ENCODE measurements at regions not wholly inside any gene's neighbourhood (a gene's known extent, or its start where the extent isn't known, plus 50 kb on each side); places are given as distances from the start of the nearest gene placed in this dataset.

GRCh38 chr3:158961471-158961870 is 159.6 kb downstream of the MFSD1 start:
- TF ChIP-seq POLR2AphosphoS5 (IDR thresholded peaks at IDR 0.05; ENCODE audit: low read depth, low read length) (no peak), FOSL2 (IDR thresholded peaks at IDR 0.05; ENCODE audit: borderline replicate concordance, low read depth) (no peak), NRF1 (IDR thresholded peaks at IDR 0.05; ENCODE audit: low read depth, low read length) (no peak), RAD21 (IDR thresholded peaks at IDR 0.05; ENCODE audit: low read length) (no peak), EZH2phosphoT487 (IDR thresholded peaks at IDR 0.05; ENCODE audit: borderline replicate concordance, low read depth) (no peak), YY1 (IDR thresholded peaks at IDR 0.05; ENCODE audit: low read depth) (no peak), SIN3A (IDR thresholded peaks at IDR 0.05; ENCODE audit: borderline replicate concordance, low read depth, low read length) (no peak), CHD2 (IDR thresholded peaks at IDR 0.05; ENCODE audit: low read length, partially characterized antibody) (no peak), FOXM1 (IDR thresholded peaks at IDR 0.05; ENCODE audit: low read depth) (no peak), FOXJ3 (CRISPR knock-in tag; IDR thresholded peaks at IDR 0.05) (no peak), RFX5 (IDR thresholded peaks at IDR 0.05; ENCODE audit: low read length) (no peak)
- TF ChIP-seq, protein P1, sequence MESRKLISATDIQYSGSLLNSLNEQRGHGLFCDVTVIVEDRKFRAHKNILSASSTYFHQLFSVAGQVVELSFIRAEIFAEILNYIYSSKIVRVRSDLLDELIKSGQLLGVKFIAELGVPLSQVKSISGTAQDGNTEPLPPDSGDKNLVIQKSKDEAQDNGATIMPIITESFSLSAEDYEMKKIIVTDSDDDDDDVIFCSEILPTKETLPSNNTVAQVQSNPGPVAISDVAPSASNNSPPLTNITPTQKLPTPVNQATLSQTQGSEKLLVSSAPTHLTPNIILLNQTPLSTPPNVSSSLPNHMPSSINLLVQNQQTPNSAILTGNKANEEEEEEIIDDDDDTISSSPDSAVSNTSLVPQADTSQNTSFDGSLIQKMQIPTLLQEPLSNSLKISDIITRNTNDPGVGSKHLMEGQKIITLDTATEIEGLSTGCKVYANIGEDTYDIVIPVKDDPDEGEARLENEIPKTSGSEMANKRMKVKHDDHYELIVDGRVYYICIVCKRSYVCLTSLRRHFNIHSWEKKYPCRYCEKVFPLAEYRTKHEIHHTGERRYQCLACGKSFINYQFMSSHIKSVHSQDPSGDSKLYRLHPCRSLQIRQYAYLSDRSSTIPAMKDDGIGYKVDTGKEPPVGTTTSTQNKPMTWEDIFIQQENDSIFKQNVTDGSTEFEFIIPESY (IDR thresholded peaks at IDR 0.05; ENCODE audit: borderline replicate concordance, low read depth): no peak
- TF ChIP-seq, protein P2, sequence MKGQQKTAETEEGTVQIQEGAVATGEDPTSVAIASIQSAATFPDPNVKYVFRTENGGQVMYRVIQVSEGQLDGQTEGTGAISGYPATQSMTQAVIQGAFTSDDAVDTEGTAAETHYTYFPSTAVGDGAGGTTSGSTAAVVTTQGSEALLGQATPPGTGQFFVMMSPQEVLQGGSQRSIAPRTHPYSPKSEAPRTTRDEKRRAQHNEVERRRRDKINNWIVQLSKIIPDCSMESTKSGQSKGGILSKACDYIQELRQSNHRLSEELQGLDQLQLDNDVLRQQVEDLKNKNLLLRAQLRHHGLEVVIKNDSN (IDR thresholded peaks at IDR 0.05; ENCODE audit: borderline replicate concordance, low read depth): no peak
- TF ChIP-seq, protein P3, sequence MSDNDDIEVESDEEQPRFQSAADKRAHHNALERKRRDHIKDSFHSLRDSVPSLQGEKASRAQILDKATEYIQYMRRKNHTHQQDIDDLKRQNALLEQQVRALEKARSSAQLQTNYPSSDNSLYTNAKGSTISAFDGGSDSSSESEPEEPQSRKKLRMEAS (IDR thresholded peaks at IDR 0.05; ENCODE audit: low read depth): no peak
- no peaks in the 10 kb centered on the region for H4K20me1 ChIP-seq (ENCODE audit: insufficient read depth)
- H3K9me3 ChIP-seq: no peaks in the 10 kb centered on the region
- H3K79me2 ChIP-seq (ENCODE audit: insufficient read depth): no peaks in the 10 kb centered on the region
- no peak for DNase-seq
- CTCF ChIA-PET: interaction anchor here (1.4 kb wide), 1 partner anchor 14 kb away, joined by 3 read pairs; no protein-coding TSS in a partner anchor
- no peaks in the 10 kb centered on the region for H3K27me3 ChIP-seq (ENCODE audit: insufficient read depth)
- H3K27ac ChIP-seq (ENCODE audit: low read depth in 2 of 2, low read length in 1 of 2): no peak overlapping the region
- H3K4me1 ChIP-seq (ENCODE audit: control insufficient read depth in 1 of 2, insufficient read depth in 2 of 2, low read depth in 1 of 2, low read length in 1 of 2): no peaks in the 10 kb centered on the region
- H2AFZ ChIP-seq (ENCODE audit: low read depth): no peak overlapping the region
- no peaks in the 10 kb centered on the region for H3F3A ChIP-seq (replicated peaks; ENCODE audit: insufficient read depth)
- H3K4me2 ChIP-seq: no peak overlapping the region
- H3K9ac ChIP-seq: no peak overlapping the region
- no peaks in the 10 kb centered on the region for H3K36me3 ChIP-seq (replicated peaks in 1 of 2; ENCODE audit: control insufficient read depth in 1 of 2, insufficient read depth in 2 of 2, low read length in 1 of 2)
- no peaks in the 10 kb centered on the region for H3K9me2 ChIP-seq
- no peak overlapping the region for H3K4me3 ChIP-seq (ENCODE audit: low read depth in 2 of 2, low read length in 1 of 2)
- POLR2A ChIA-PET: no interaction called here
- WGBS (ENCODE audit: low lambda C conversion rate): 56% methylated on average over 4 of the region's 4 CpGs

GRCh38 chr3:158961911-158962310 is 160.1 kb downstream of the MFSD1 start:
- no peak overlapping the region for H2AFZ ChIP-seq (ENCODE audit: low read depth)
- no peak overlapping the region for H3K27ac ChIP-seq (ENCODE audit: low read depth in 2 of 2, low read length in 1 of 2)
- no peak overlapping the region for H3K4me3 ChIP-seq (ENCODE audit: low read depth in 2 of 2, low read length in 1 of 2)
- no peaks in the 10 kb centered on the region for H3K9me3 ChIP-seq
- H3K4me2 ChIP-seq: no peak overlapping the region
- H3F3A ChIP-seq (replicated peaks; ENCODE audit: insufficient read depth): no peaks in the 10 kb centered on the region
- H3K79me2 ChIP-seq (ENCODE audit: insufficient read depth): no peaks in the 10 kb centered on the region
- 63% methylated on average over 3 of the region's 3 CpGs for WGBS (ENCODE audit: low lambda C conversion rate)
- H3K9ac ChIP-seq: no peak overlapping the region
- ChIA-PET CTCF (no interaction called here), POLR2A (no interaction called here)
- no peaks in the 10 kb centered on the region for H3K27me3 ChIP-seq (ENCODE audit: insufficient read depth)
- TF ChIP-seq, protein P4, sequence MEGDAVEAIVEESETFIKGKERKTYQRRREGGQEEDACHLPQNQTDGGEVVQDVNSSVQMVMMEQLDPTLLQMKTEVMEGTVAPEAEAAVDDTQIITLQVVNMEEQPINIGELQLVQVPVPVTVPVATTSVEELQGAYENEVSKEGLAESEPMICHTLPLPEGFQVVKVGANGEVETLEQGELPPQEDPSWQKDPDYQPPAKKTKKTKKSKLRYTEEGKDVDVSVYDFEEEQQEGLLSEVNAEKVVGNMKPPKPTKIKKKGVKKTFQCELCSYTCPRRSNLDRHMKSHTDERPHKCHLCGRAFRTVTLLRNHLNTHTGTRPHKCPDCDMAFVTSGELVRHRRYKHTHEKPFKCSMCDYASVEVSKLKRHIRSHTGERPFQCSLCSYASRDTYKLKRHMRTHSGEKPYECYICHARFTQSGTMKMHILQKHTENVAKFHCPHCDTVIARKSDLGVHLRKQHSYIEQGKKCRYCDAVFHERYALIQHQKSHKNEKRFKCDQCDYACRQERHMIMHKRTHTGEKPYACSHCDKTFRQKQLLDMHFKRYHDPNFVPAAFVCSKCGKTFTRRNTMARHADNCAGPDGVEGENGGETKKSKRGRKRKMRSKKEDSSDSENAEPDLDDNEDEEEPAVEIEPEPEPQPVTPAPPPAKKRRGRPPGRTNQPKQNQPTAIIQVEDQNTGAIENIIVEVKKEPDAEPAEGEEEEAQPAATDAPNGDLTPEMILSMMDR (IDR thresholded peaks at IDR 0.05): no peak
- TF ChIP-seq GABPA (IDR thresholded peaks at IDR 0.05; ENCODE audit: low read depth) (no peak), JUND (IDR thresholded peaks at IDR 0.05) (no peak), CHD2 (IDR thresholded peaks at IDR 0.05; ENCODE audit: low read length, partially characterized antibody) (no peak), FOXJ3 (CRISPR knock-in tag; IDR thresholded peaks at IDR 0.05) (no peak), MEF2A (IDR thresholded peaks at IDR 0.05; ENCODE audit: borderline replicate concordance, low read depth) (no peak), FOXM1 (IDR thresholded peaks at IDR 0.05; ENCODE audit: low read depth) (no peak), RCOR1 (IDR thresholded peaks at IDR 0.05; ENCODE audit: low read length) (no peak), FOSL2 (IDR thresholded peaks at IDR 0.05; ENCODE audit: borderline replicate concordance, low read depth) (no peak), POLR2AphosphoS5 (IDR thresholded peaks at IDR 0.05; ENCODE audit: low read depth, low read length) (no peak)
- TF ChIP-seq, protein P5, sequence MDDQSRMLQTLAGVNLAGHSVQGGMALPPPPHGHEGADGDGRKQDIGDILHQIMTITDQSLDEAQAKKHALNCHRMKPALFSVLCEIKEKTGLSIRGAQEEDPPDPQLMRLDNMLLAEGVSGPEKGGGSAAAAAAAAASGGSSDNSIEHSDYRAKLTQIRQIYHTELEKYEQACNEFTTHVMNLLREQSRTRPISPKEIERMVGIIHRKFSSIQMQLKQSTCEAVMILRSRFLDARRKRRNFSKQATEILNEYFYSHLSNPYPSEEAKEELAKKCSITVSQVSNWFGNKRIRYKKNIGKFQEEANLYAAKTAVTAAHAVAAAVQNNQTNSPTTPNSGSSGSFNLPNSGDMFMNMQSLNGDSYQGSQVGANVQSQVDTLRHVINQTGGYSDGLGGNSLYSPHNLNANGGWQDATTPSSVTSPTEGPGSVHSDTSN (IDR thresholded peaks at IDR 0.05): no peak
- TF ChIP-seq, protein P6, sequence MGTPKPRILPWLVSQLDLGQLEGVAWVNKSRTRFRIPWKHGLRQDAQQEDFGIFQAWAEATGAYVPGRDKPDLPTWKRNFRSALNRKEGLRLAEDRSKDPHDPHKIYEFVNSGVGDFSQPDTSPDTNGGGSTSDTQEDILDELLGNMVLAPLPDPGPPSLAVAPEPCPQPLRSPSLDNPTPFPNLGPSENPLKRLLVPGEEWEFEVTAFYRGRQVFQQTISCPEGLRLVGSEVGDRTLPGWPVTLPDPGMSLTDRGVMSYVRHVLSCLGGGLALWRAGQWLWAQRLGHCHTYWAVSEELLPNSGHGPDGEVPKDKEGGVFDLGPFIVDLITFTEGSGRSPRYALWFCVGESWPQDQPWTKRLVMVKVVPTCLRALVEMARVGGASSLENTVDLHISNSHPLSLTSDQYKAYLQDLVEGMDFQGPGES (IDR thresholded peaks at IDR 0.05; ENCODE audit: low read depth, low read length): no peak
- no peak for DNase-seq
- no peaks in the 10 kb centered on the region for H3K9me2 ChIP-seq
- H3K4me1 ChIP-seq (ENCODE audit: control insufficient read depth in 1 of 2, insufficient read depth in 2 of 2, low read depth in 1 of 2, low read length in 1 of 2): no peaks in the 10 kb centered on the region
- no peaks in the 10 kb centered on the region for H3K36me3 ChIP-seq (replicated peaks in 1 of 2; ENCODE audit: control insufficient read depth in 1 of 2, insufficient read depth in 2 of 2, low read length in 1 of 2)
- H4K20me1 ChIP-seq (ENCODE audit: insufficient read depth): no peaks in the 10 kb centered on the region
